ENCODE measurements at regions not wholly inside any gene's neighbourhood (a gene's known extent, or its start where the extent isn't known, plus 50 kb on each side); places are given as distances from the start of the nearest gene placed in this dataset.

GRCh38 chr12:114780746-114781399, 96.9 kb upstream of the TBX3 start:
- DNase-seq, result no peak

DNA sequence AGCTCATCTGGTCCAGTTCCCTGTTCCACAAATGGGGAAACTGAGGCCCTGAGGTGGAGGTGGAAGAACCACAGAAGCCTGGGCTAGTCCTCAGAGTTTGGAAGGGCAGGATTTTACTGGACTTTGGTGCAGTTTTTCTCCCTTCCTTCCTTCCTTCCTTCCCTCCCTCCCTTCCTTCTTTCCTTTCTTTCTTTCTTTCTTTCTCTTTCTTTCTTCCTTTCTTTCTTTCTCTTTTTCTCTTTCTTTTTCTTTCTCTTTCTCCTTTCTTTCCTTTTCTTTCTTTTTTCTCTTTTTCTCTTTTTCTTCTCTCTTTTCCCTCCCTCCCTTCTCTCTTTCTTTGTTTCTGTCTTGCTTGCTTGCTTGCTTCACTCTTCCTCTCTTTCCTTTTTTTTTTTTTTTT, 95.7 kb upstream of the TBX3 start:
- no peak for DNase-seq

DNA sequence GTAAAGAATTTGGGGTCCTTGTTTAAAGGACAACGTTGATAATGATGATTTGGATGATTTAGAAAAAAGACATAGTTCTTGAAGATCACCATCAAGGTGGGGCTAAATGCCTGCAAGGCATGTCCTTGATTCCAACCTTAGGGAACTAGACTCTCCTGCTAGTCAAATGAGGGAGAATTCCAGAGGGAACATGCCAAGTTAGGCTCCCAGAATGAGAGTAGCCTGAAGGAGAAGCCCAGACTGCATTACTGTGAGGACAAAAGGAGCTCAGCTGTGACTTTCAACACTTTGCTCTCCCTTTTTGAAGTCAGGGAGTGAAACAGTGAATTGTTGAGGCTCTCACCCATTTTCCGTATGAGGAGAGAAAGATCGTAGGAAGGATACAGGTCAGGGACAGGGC, 95.2 kb upstream of the TBX3 start:
- no peak for DNase-seq

DNA sequence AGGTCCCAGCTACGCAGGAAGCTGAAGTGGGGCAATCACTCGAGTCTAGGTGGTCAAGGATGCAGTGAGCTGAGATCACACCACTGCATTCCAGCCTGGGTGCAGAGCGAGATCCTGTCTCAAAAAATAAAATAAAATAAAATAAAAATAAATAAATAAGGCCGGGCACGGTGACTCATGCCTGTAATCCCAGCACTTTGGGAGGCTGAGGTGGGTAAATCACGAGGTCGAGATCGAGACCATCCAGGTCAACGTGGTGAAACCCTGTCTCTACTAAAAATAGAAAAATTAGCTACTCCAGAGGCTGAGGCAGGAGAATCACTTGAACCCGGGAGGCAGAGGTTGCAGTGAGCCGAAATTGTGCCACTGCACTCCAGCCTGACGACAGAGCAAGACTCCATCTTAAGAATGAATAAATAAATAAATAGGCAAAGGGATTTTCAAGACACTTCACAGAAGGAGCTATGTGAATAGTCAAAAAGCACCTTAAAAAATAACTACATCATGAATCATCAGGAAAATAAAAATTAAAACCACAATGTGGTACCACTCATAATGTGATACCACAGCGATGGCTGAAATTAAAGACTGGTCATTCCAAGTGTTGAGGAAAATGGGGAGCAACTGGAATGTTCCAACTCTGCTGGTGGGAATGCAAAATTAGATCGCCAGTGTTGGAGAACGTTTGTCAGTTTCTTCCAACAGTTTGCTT, 92.9 kb upstream of the TBX3 start:
- DNase-seq, result no peak

GRCh38 chr12:114774699-114775098, 90.7 kb upstream of the TBX3 start:
- DNase-seq, result no peak

- DNase-seq, result no peak
Observed at GRCh38 chr12:114774197-114774596, 90.2 kb upstream of the TBX3 start.

DNA sequence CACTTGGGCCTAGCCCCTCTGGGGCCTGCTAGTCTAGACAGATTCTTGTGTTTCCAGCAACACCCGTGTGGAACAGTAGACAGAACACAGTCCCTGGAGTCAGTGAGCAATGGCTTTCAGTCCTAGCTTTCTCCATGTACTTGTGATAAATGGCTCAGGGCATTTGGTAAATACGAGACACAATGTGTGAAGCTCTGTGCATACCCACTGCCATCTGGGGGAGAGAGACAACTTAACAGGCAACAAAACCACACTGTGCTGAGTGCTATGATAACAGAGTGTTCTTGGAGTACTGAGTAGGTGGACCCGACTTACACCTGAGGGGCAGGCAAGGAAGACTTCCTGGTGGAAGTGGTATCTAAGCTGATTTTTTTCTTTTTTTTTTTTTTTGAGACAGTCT, 86.3 kb upstream of the TBX3 start:
- DNase-seq, result no peak

- no peak for DNase-seq
Observed at GRCh38 chr12:114769634-114770033, 85.7 kb upstream of the TBX3 start.

DNA sequence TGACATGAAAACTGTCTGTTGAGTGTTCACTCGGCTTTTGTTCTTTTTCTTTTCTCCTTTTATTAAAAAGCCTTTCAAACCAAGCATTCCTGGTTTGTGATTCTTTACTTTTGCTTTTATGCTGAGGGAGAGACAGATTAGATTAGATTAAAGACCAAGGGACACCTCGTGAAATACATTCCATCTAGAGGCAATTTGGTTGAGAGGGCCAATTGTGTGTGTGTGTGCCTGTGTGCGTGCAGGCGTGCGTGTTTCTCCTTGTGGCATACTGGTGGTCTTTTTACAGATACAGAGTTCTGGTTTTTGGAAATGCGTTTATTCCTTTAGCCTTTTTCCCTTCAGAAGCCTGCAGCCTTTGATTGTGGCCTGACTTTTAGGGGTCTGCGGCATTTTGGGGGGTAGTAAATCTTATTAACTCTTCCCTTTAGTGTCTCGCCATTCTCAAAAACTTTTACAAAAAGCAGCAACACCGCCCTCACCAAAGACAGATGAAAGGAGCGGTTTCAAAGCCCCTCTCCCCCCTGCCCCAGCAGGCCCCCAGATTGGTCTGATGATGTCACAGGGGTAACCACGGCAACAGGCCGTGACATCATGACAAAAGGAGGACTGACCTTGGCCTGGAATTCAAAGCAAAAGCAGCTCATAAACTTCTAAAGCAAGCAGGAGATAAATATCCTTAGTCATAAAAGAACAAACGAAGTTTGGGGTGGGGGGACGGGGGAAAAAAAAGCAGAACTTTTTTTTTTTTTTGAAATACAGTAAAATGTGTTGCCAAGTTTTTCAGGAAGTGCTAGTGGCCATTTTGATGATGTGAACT, 84.1 kb upstream of the TBX3 start:
- no peak for DNase-seq

DNA sequence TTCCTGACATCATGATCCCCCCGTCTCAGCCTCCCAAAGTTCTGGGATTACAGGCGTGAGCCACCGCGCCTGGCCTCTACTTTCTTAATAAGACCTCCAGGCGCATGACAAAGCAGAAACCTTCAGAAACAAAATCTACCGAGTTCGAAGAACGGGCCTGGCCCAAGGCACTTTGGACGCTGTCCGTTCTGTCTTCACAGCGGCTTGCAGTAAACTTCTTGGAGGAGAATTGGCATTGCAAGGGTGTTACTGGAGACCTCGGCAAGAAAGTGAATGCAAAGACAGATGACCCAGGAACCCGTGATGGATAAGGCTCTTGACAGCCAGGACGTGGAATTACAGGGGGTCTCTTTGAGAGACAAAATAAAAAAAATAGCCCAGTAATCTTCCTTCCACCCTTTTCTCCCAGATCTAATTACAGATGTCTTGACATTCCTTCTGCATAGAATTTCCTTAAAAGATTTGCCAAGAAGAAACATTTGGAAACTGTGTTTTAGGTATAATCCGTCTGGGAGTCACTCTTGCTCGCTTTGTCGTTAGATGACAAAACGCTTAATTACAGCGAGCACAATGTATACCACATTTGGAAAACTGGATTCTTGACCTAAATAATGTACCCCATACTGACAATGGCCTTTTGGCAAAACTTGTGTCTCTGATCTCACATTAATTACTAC, 83.2 kb upstream of the TBX3 start:
- no peak for DNase-seq

- no peak for DNase-seq
Observed at GRCh38 chr12:114765960-114766691, 82.2 kb upstream of the TBX3 start.

DNA sequence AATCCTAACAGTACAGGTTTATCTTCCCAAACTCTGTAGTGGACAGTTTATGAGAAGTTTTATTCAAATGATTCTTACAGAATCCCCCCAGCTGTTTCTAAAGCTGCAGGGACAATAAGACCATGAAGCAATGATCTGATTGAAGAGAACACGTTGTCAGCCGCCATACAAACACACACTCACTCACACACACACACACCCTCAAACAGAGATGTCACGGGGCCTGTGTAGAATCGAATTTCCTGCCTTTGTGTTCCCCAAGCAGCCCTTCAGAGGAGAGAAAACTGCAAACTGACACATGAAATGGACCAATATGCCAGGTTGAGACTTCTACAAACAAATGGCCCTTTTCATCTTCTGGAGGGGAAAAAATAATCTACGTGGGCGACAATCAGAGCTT, 80.5 kb upstream of the TBX3 start:
- DNase-seq, result no peak

DNA sequence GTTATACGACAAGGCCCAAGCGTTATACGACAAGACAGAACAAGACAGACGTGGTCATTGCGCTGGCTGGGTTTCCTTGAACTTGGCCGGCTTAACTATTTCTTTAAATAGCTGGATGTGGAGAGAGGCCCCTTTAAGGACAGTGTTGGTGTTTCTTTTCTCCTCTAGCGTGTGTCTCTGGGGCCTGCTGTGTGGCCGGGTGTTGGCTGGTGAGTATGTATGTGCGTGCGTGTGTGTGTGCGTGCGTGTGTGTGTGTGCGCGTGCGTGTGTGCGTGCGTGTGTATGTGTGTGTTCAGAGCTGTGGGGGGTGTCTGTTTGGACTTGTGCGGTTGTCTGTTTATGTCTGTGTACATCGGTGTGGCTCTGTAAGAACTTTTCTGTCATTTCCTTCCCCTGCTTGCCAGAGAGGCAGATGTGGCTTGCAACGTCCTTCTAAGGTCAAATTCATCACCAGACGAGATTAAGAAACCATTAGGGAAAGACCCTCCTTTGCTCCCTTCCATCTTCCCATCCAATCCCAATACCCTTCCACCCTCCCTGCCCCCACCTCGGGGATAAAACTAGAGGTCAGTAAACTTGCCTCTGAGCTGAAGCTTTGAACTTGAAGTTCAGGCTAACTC, 78.6 kb upstream of the TBX3 start:
- DNase-seq, result no peak

GRCh38 chr12:114760151-114760877, 76.3 kb upstream of the TBX3 start:
- DNase-seq, result no peak

DNA sequence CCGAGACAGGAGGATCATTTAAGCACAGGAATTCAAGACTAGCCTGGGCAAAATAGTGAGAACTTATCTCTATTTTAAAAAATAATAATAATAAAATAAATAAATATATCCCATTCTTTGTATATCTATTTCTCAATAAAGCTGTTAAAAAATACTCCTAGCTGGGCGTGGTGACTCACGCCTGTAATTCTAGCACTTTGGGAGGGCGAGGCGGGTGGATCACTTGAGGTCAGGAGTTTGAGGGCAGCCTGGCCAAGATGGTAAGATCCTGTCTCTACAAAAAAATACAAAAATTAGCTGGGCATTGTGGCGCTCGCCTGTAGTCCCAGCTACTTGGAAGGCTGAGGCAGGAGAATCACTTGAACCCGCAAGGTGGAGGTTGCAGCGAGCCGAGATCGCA, 75.7 kb upstream of the TBX3 start:
- no peak for DNase-seq

GRCh38 chr12:114757684-114758325, 73.8 kb upstream of the TBX3 start:
- no peak for DNase-seq

DNA sequence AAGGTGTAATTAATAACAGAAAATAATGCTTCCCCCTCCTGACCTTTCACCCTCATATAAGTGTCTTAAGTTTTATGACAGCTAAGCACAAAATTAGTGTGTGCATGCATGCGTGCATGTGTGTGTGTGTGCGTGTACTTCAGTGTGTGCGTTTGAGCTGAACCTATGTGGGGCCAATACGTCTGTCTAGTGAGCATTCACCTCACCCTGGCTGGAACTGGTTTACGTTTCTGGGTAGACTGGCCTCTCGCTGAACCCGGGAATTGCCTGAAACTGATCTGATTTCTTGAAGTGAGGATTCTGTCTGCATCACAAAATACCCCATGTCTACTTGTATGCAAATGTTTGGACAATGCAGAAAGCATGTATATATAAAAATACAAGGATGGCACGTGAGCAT, 68.2 kb upstream of the TBX3 start:
- no peak for DNase-seq

DNA sequence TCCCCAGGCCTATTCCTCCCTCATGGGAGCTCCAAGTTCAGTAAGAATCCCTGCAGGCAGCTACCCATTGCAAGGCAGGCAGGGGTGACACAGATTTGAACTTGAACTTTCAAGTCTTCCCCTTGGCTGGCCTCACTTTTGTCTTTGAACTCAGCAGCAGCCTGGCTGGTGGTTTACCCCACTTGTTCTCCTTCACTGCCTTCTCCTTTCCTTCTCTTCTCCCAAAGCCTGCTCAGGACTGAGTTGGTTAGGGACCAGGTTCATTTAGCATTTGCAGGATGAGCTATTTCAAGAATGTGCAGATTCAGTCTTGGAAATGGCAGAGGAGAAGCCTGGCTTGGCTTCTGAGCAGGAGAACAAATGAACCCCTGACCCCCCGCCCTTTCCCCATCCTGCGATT, 67.7 kb upstream of the TBX3 start:
- DNase-seq, result no peak

DNA sequence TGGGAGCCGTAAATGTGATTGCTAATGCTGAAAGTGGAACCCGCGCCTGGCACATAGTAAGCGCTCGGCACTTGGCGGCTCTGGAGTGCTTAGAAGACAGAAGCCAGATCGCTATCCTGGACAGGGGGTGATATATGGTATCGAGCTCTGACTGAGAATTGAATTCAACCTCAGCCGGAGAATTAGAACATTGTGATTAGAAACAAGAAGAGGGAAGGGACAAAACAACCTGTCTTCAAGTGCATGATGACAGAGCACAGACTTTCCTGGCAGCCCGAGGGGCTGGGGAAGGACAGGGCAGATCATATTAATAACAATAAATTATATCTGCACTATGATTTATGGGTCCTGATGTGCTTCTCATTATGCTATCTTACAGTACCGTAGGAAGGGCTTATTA, 66.9 kb upstream of the TBX3 start:
- no peak for DNase-seq

DNA sequence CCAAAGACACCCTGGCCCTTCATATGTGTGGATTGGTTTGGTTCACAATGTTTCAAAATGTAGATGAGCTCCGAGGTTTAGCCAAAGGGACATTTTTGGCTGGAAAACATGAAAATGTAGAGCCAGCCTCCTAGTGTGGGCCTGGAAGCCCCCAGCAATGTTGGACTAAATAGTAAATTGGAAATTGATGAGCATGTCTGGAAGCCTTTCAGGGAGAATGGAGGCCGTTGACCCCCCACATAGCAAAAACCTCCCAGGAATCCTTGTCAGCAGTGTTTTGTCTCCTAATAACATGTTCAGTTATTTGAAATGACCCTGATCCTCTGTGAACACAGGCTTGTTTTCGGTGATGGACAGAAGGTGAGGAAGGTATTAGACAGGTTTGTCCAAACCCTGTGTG, 65.1 kb upstream of the TBX3 start:
- DNase-seq, result no peak
